ENCODE measurements at regions not wholly inside any gene's neighbourhood (a gene's known extent, or its start where the extent isn't known, plus 50 kb on each side); places are given as distances from the start of the nearest gene placed in this dataset.

DNA sequence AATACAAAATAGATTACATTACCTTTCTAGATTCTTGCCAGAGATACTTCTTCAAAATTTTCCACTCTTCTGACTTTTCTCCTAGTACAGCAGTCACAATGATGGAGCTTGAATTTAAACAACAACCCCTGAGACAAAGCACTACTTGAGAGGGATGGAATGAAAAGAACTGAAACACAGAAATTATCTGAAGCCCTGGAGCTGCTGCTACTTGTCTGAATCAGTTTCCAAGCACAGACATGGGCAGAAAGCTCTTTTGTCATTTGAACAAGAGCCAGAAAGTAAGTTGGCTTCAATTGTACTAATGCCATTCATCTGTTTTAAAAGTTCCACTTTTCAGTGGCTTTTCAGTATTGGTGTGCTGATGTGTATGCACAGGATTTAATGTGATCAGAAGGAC, 718.5 kb upstream of the ARPP21 start:
- H3K4me2 ChIP-seq (ENCODE audit: control insufficient read depth, insufficient read depth) = no peak overlapping the region
- FAIRE-seq (no peak), DNase-seq (ENCODE audit: low read depth, low spot score) (no peak), ATAC-seq (no peak)
- H3K4me1 ChIP-seq (ENCODE audit: control insufficient read depth, insufficient read depth, low read length) = no peaks in the 10 kb centered on the region
- H3K9me3 ChIP-seq (replicated peaks; ENCODE audit: control insufficient read depth, insufficient read depth, low read length) = no peaks in the 10 kb centered on the region
- intact Hi-C loops (cut with micrococcal nuclease; ENCODE audit: unreplicated experiment) = no loop called here
- H4K20me1 ChIP-seq (ENCODE audit: control insufficient read depth, insufficient read depth) = no peaks in the 10 kb centered on the region
- TF ChIP-seq ELK1 (IDR thresholded peaks at IDR 0.05; ENCODE audit: low read depth, low read length) = no peak
- TF ChIP-seq, protein P1, sequence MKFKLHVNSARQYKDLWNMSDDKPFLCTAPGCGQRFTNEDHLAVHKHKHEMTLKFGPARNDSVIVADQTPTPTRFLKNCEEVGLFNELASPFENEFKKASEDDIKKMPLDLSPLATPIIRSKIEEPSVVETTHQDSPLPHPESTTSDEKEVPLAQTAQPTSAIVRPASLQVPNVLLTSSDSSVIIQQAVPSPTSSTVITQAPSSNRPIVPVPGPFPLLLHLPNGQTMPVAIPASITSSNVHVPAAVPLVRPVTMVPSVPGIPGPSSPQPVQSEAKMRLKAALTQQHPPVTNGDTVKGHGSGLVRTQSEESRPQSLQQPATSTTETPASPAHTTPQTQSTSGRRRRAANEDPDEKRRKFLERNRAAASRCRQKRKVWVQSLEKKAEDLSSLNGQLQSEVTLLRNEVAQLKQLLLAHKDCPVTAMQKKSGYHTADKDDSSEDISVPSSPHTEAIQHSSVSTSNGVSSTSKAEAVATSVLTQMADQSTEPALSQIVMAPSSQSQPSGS (IDR thresholded peaks at IDR 0.05; ENCODE audit: low read length) = no peak
- no peak for TF ChIP-seq SMAD5 (IDR thresholded peaks at IDR 0.05; ENCODE audit: low read depth)
- TF ChIP-seq ZBED1 (IDR thresholded peaks at IDR 0.05; ENCODE audit: borderline replicate concordance) = no peak
- TF ChIP-seq NFYB (IDR thresholded peaks at IDR 0.05; ENCODE audit: insufficient read depth, low read depth, low read length) = no peak
- TF ChIP-seq POLR2AphosphoS5 (IDR thresholded peaks at IDR 0.05; ENCODE audit: low read length) = no peak
- TF ChIP-seq STAT3 (IDR thresholded peaks at IDR 0.05; ENCODE audit: low read depth, low read length) = no peak
- TF ChIP-seq IKZF1 (conservative IDR thresholded peaks at IDR 0.05) = no peak
- no peak for TF ChIP-seq SPI1 (IDR thresholded peaks at IDR 0.05; ENCODE audit: borderline replicate concordance, insufficient read depth, low read depth, low read length)
- no peak for TF ChIP-seq POLR2A (IDR thresholded peaks at IDR 0.05; ENCODE audit: low read depth, low read length)
- SMC1A ChIA-PET (ENCODE audit: uncharacterized antibody, unreplicated experiment) = no interaction called here
- RAD21 ChIA-PET (ENCODE audit: unreplicated experiment) = no interaction called here
- H3K36me3 ChIP-seq (ENCODE audit: control insufficient read depth in 2 of 2, insufficient read depth in 2 of 2, low read length in 1 of 2) = no peaks in the 10 kb centered on the region
- POLR2A ChIA-PET = no interaction called here
- no peaks in the 10 kb centered on the region for H3K27me3 ChIP-seq (replicated peaks in 1 of 2; ENCODE audit: control insufficient read depth in 2 of 2, insufficient read depth in 2 of 2, low read length in 1 of 2)
- H3K27ac ChIP-seq (ENCODE audit: control insufficient read depth, insufficient read depth) = no peak overlapping the region
- H3K4me3 ChIP-seq = no peak overlapping the region
- H3K79me2 ChIP-seq (ENCODE audit: control insufficient read depth, insufficient read depth, low read length) = no peaks in the 10 kb centered on the region
- no peak overlapping the region for H3K9ac ChIP-seq (ENCODE audit: control insufficient read depth, insufficient read depth, low read length)
- CTCF ChIA-PET = no interaction called here
- no peak overlapping the region for H2AFZ ChIP-seq (ENCODE audit: control insufficient read depth, low read depth, low read length)
- BruUV-seq (replicated peaks) = no TSS peak
- in situ Hi-C loops (cut with MboI) = no loop called here
